NB4 (cell line): ENCODE measurements at regions not wholly inside any gene's neighbourhood (a gene's known extent, or its start where the extent isn't known, plus 50 kb on each side); places are given as distances from the start of the nearest gene placed in this dataset.

ENCODE experiments used
- CTCF ChIP-seq: IDR thresholded peaks from one replicate; pipeline ENCODE4 v1.5.1; 2012; ENCODE audit warnings: low read depth, low read length
- MAX ChIP-seq: IDR thresholded peaks from 2 replicates; pipeline ENCODE4 v1.6.1; 2011; ENCODE audit warnings: low read depth, low read length
- POLR2A ChIP-seq: IDR thresholded peaks from 2 replicates; pipeline ENCODE4 v1.6.1; 2011; ENCODE audit warnings: mild to moderate bottlenecking; ENCODE audit not compliant: insufficient read length; ENCODE audit errors: extremely low read depth

GRCh38 chr6:68233623-68234022 is 401.5 kb upstream of the ADGRB3 start:
- TF ChIP-seq CTCF (no peak), POLR2A (no peak), MAX (no peak)
